Esophagus muscularis mucosa (tissue), 4 donors: ENCODE measurements at regions not wholly inside any gene's neighbourhood (a gene's known extent, or its start where the extent isn't known, plus 50 kb on each side); places are given as distances from the start of the nearest gene placed in this dataset.

Source experiments
- DNase-seq: peaks from one replicate; pipeline ENCODE4 v3.0.0-alpha.2; 2017; ENCODE audit errors: extremely low spot score
- H3K27ac ChIP-seq, 4 donors: fragments of 200-600 bp; sonication (generic); replicated peaks in 1 of 4; 1 replicate in 3 of 4; 2 replicates in 1 of 4; pipeline ENCODE4 v1.5.1; 2016 to 2019; ENCODE audit warnings: mild to moderate bottlenecking in 1 of 4
- H3K27me3 ChIP-seq, 4 donors: fragments of 200-600 bp; sonication (generic); one replicate each; pipeline versions ENCODE4 v1.5.1 to v1.6.0; 2016 to 2019
- H3K36me3 ChIP-seq, 4 donors: fragments of 200-600 bp; sonication (generic); one replicate each; pipeline ENCODE4 v1.5.1; 2016 to 2019
- H3K4me1 ChIP-seq, 4 donors: fragments of 200-600 bp; sonication (generic); one replicate each; pipeline ENCODE4 v1.5.1; 2016 to 2019
- H3K4me3 ChIP-seq, 4 donors: fragments of 200-600 bp; sonication (generic); 1 replicate in 2 of 4; 2 replicates in 2 of 4; pipeline ENCODE4 v1.5.1; 2016 to 2019; ENCODE audit warnings: mild to moderate bottlenecking in 4 of 4, moderate library complexity in 1 of 4
- H3K9me3 ChIP-seq, 4 donors: fragments of 200-600 bp; sonication (generic); 1 replicate in 3 of 4; 2 replicates in 1 of 4; pipeline ENCODE4 v1.5.1; 2016 to 2019
- CTCF ChIP-seq, 3 experiments: fragments of 200-600 bp in 2 of 3; fragments of 450-650 bp in 1 of 3; sonication (generic) in 2 of 3; IDR thresholded peaks; one replicate each; pipeline ENCODE4 v1.5.1; 2017 to 2019; ENCODE audit warnings: antibody characterized with exemption in 3 of 3, mild to moderate bottlenecking in 2 of 3, moderate library complexity in 1 of 3
- EP300 ChIP-seq: sonication (generic); formaldehyde crosslinking; IDR thresholded peaks from one replicate; pipeline ENCODE4 v1.6.1; 2017; ENCODE audit warnings: antibody characterized with exemption
- POLR2A ChIP-seq: fragments of 450-650 bp; IDR thresholded peaks from one replicate; pipeline ENCODE4 v1.6.1; 2017; ENCODE audit warnings: antibody characterized with exemption, moderate library complexity, mild to moderate bottlenecking, low read depth
- POLR2AphosphoS5 ChIP-seq, 2 donors: sonication (generic); formaldehyde crosslinking; IDR thresholded peaks; one replicate each; pipeline ENCODE4 v1.6.1; 2017; ENCODE audit warnings: antibody characterized with exemption in 2 of 2
- WGBS: methylation state at CpG from one replicate; pipeline ENCODE4 v1.1.5; 2018; 5-methylcytosine and 5-hydroxymethylcytosine counted together
- intact Hi-C: fragments of 100-400 bp; cut with DNase I; formaldehyde crosslinking; loops from one replicate; pipeline ENCODE4 v1.15.1; 2023

GRCh38 chr4:106818764-106819163 is 217.3 kb downstream of the DKK2 start:
- intact Hi-C loops, result no loop called here
- 79% methylated on average over 1 of the region's 1 CpG for whole genome bisulfite sequencing
- Histone ChIP-seq H3K4me3 (no peak overlapping the region), H3K4me1 (no peaks in the 10 kb centered on the region), H3K27me3 (no peaks in the 10 kb centered on the region), H3K36me3 (no peaks in the 10 kb centered on the region), H3K27ac (no peak overlapping the region), H3K9me3 (no peaks in the 10 kb centered on the region)
- TF ChIP-seq CTCF (IDR thresholded peaks at IDR 0.05) (no peak), EP300 (no peak)
- no peak for DNase-seq

- H3K9me3 ChIP-seq, result no peaks in the 10 kb centered on the region
- H3K27me3 ChIP-seq, result no peaks in the 10 kb centered on the region
- WGBS, result 82% methylated on average over 1 of the region's 1 CpG
- DNase-seq, result no peak
- H3K4me3 ChIP-seq, result no peak overlapping the region
- intact Hi-C loops, result no loop called here
- no peak overlapping the region for H3K27ac ChIP-seq
- H3K4me1 ChIP-seq, result no peaks in the 10 kb centered on the region
- no peaks in the 10 kb centered on the region for H3K36me3 ChIP-seq
- TF ChIP-seq POLR2AphosphoS5 (IDR thresholded peaks at IDR 0.05) (no peak), EP300 (no peak), CTCF (IDR thresholded peaks at IDR 0.05) (no peak), POLR2A (no peak)
These were observed 219.6 kb downstream of the DKK2 start for GRCh38 chr4:106816496-106816895.

- DNase-seq, result no peak
- no peaks in the 10 kb centered on the region for H3K36me3 ChIP-seq
- H3K27ac ChIP-seq, result no peak overlapping the region
- H3K9me3 ChIP-seq, result no peaks in the 10 kb centered on the region
- H3K4me1 ChIP-seq, result no peaks in the 10 kb centered on the region
- no peak overlapping the region for H3K4me3 ChIP-seq
- H3K27me3 ChIP-seq, result no peaks in the 10 kb centered on the region
- TF ChIP-seq POLR2A (no peak), POLR2AphosphoS5 (IDR thresholded peaks at IDR 0.05) (no peak), EP300 (no peak), CTCF (IDR thresholded peaks at IDR 0.05) (no peak)
- intact Hi-C loops, result no loop called here
These were observed 226.0 kb downstream of the DKK2 start for GRCh38 chr4:106810122-106810521.

- H3K27me3 ChIP-seq, result no peaks in the 10 kb centered on the region
- H3K36me3 ChIP-seq, result no peaks in the 10 kb centered on the region
- H3K4me3 ChIP-seq, result no peak overlapping the region
- intact Hi-C loops, result loop anchor here (10.0 kb wide), 1 partner anchor 444 kb away; the partner anchor contains the start of gene GIMD1
- no peak for DNase-seq
- TF ChIP-seq EP300 (no peak), CTCF (IDR thresholded peaks at IDR 0.05) (peak in 2 of 3 experiments; percentile 27 to 35), POLR2AphosphoS5 (IDR thresholded peaks at IDR 0.05) (no peak), POLR2A (no peak)
- H3K4me1 ChIP-seq, result no peaks in the 10 kb centered on the region
- no peak overlapping the region for H3K27ac ChIP-seq
- H3K9me3 ChIP-seq, result no peaks in the 10 kb centered on the region
- 47% methylated on average over 2 of the region's 2 CpGs for WGBS
These were observed 227.0 kb downstream of the DKK2 start for GRCh38 chr4:106809076-106809475.

- Histone ChIP-seq H3K27ac (no peak overlapping the region), H3K9me3 (no peaks in the 10 kb centered on the region), H3K36me3 (no peaks in the 10 kb centered on the region), H3K4me3 (no peak overlapping the region), H3K27me3 (no peaks in the 10 kb centered on the region), H3K4me1 (no peaks in the 10 kb centered on the region)
- no peak for TF ChIP-seq CTCF (IDR thresholded peaks at IDR 0.05)
- TF ChIP-seq EP300, result no peak
- no peak for TF ChIP-seq POLR2AphosphoS5 (IDR thresholded peaks at IDR 0.05)
- no peak for TF ChIP-seq POLR2A
- no peak for DNase-seq
- intact Hi-C loops, result loop anchor here (10.0 kb wide), 1 partner anchor 441 kb away; the partner anchor contains the start of gene GIMD1
These were observed 229.8 kb downstream of the DKK2 start for GRCh38 chr4:106806158-106806797.
